ENCODE measurements at regions not wholly inside any gene's neighbourhood (a gene's known extent, or its start where the extent isn't known, plus 50 kb on each side); places are given as distances from the start of the nearest gene placed in this dataset.
"Not testable (repeated sequence)": the region's sequence is repeated elsewhere in the genome, so short reads cannot be mapped to it uniquely, and the experiment has no call there.

- H3K36me3 ChIP-seq (ENCODE audit: insufficient read depth, low read length), result no peaks in the 10 kb centered on the region
- no peak overlapping the region for H2AFZ ChIP-seq (ENCODE audit: low read length)
- no peak overlapping the region for H3K4me2 ChIP-seq (ENCODE audit: insufficient read depth, low read length)
- H3K27me3 ChIP-seq (ENCODE audit: insufficient read depth, low read length), result no peaks in the 10 kb centered on the region
- TF ChIP-seq, protein P1, sequence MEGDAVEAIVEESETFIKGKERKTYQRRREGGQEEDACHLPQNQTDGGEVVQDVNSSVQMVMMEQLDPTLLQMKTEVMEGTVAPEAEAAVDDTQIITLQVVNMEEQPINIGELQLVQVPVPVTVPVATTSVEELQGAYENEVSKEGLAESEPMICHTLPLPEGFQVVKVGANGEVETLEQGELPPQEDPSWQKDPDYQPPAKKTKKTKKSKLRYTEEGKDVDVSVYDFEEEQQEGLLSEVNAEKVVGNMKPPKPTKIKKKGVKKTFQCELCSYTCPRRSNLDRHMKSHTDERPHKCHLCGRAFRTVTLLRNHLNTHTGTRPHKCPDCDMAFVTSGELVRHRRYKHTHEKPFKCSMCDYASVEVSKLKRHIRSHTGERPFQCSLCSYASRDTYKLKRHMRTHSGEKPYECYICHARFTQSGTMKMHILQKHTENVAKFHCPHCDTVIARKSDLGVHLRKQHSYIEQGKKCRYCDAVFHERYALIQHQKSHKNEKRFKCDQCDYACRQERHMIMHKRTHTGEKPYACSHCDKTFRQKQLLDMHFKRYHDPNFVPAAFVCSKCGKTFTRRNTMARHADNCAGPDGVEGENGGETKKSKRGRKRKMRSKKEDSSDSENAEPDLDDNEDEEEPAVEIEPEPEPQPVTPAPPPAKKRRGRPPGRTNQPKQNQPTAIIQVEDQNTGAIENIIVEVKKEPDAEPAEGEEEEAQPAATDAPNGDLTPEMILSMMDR (IDR thresholded peaks at IDR 0.05; ENCODE audit: extremely low read depth, low read depth, low read length), result no peak
- no peaks in the 10 kb centered on the region for H3K9me3 ChIP-seq (ENCODE audit: low read depth, low read length)
- H3K79me2 ChIP-seq (ENCODE audit: insufficient read depth, low read length), result no peaks in the 10 kb centered on the region
- peaks cover 13% of the 10 kb centered on the region for H3K4me1 ChIP-seq (ENCODE audit: insufficient read depth, low read length)
- no peak for DNase-seq (ENCODE audit: insufficient read length, low spot score, missing footprints)
- peaks cover 2% of the 10 kb centered on the region for H4K20me1 ChIP-seq (ENCODE audit: insufficient read depth, low read length)
- no peak overlapping the region for H3K27ac ChIP-seq (ENCODE audit: low read depth, low read length)
- no peak overlapping the region for H3K4me3 ChIP-seq (ENCODE audit: insufficient read depth, low read length)
Measured at GRCh38 chr9:110013064-110013463, 194.9 kb downstream of the C9orf152 start.

DNA sequence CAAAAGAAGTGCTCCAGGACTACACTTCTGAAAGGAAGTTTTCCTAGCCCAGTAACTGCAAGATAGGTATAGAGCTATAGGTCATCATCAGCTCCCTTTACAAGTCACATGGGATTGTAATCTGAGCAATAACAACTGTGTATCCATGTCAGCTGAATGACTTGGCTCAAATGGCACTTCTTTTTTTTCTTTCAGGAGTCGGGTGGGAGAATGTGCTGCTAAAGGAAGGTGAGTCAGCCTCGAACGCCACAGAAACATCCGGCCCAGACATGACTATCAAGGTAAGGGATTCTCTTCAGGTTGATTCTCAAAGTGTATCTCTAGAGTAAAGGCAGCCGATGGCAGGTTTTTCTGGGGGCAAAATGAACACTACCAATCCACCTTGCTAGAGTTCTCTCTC is 192.2 kb downstream of the C9orf152 start:
- no peaks in the 10 kb centered on the region for H3K79me2 ChIP-seq (ENCODE audit: insufficient read depth, low read length)
- H3K9me3 ChIP-seq (ENCODE audit: low read depth, low read length), result no peaks in the 10 kb centered on the region
- no peaks in the 10 kb centered on the region for H4K20me1 ChIP-seq (ENCODE audit: insufficient read depth, low read length)
- H3K27me3 ChIP-seq (ENCODE audit: insufficient read depth, low read length), result no peaks in the 10 kb centered on the region
- H2AFZ ChIP-seq (ENCODE audit: low read length), result peak overlapping the region; percentile 35
- H3K4me2 ChIP-seq (ENCODE audit: insufficient read depth, low read length), result no peak overlapping the region
- peaks cover 13% of the 10 kb centered on the region for H3K4me1 ChIP-seq (ENCODE audit: insufficient read depth, low read length)
- peak overlapping the region; percentile 62 for H3K27ac ChIP-seq (ENCODE audit: low read depth, low read length)
- TF ChIP-seq, protein P1 (IDR thresholded peaks at IDR 0.05; ENCODE audit: extremely low read depth, low read depth, low read length), result no peak
- DNase-seq (ENCODE audit: insufficient read length, low spot score, missing footprints), result peak; percentile 22
- no peak overlapping the region for H3K4me3 ChIP-seq (ENCODE audit: insufficient read depth, low read length)
- no peaks in the 10 kb centered on the region for H3K36me3 ChIP-seq (ENCODE audit: insufficient read depth, low read length)

GRCh38 chr9:110016340-110016739 is 191.6 kb downstream of the C9orf152 start:
- no peaks in the 10 kb centered on the region for H3K27me3 ChIP-seq (ENCODE audit: insufficient read depth, low read length)

DNA sequence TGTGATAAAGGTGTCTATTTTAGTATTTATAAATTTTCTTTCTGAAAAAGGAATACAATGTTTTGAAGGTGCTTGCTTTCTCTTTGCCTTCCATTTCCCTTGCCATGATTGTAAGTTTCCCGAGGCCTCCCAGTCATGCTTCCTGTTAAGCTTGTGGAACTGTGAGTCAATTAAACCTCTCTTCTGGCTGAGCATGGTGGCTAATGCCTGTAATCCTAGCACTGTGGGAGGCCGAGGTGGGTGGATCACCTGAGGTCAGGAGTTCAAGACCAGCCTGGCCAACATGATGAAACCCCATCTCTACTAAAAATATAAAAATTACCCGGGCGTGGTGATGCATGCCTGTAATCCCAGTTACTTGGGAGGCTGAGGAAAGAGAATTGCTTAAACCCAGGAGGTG is 187.7 kb downstream of the C9orf152 start:
- H3K9me3 ChIP-seq (ENCODE audit: low read depth, low read length); H3K79me2 ChIP-seq (ENCODE audit: insufficient read depth, low read length); H3K27me3 ChIP-seq (ENCODE audit: insufficient read depth, low read length); H2AFZ ChIP-seq (ENCODE audit: low read length); H3K4me3 ChIP-seq (ENCODE audit: insufficient read depth, low read length); H3K27ac ChIP-seq (ENCODE audit: low read depth, low read length); H3K36me3 ChIP-seq (ENCODE audit: insufficient read depth, low read length); H3K4me2 ChIP-seq (ENCODE audit: insufficient read depth, low read length); H4K20me1 ChIP-seq (ENCODE audit: insufficient read depth, low read length); DNase-seq (ENCODE audit: insufficient read length, low spot score, missing footprints): not testable (repeated sequence)
- H3K4me1 ChIP-seq (ENCODE audit: insufficient read depth, low read length), result peaks cover 13% of the 10 kb centered on the region

More at GRCh38 chr9:110016340-110016739, 191.6 kb downstream of the C9orf152 start:
- no peak overlapping the region for H3K4me3 ChIP-seq (ENCODE audit: insufficient read depth, low read length)
- no peak overlapping the region for H3K4me2 ChIP-seq (ENCODE audit: insufficient read depth, low read length)
- H2AFZ ChIP-seq (ENCODE audit: low read length), result no peak overlapping the region
- H3K9me3 ChIP-seq (ENCODE audit: low read depth, low read length), result no peaks in the 10 kb centered on the region
- no peaks in the 10 kb centered on the region for H4K20me1 ChIP-seq (ENCODE audit: insufficient read depth, low read length)
- H3K36me3 ChIP-seq (ENCODE audit: insufficient read depth, low read length), result no peaks in the 10 kb centered on the region
- peak; percentile 61 for DNase-seq (ENCODE audit: insufficient read length, low spot score, missing footprints)
- peaks cover 13% of the 10 kb centered on the region for H3K4me1 ChIP-seq (ENCODE audit: insufficient read depth, low read length)
- TF ChIP-seq, protein P1 (IDR thresholded peaks at IDR 0.05; ENCODE audit: extremely low read depth, low read depth, low read length), result no peak
- peak overlapping the region; percentile 62 for H3K27ac ChIP-seq (ENCODE audit: low read depth, low read length)
- no peaks in the 10 kb centered on the region for H3K79me2 ChIP-seq (ENCODE audit: insufficient read depth, low read length)
